ENCODE measurements at regions not wholly inside any gene's neighbourhood (a gene's known extent, or its start where the extent isn't known, plus 50 kb on each side); places are given as distances from the start of the nearest gene placed in this dataset.

DNA sequence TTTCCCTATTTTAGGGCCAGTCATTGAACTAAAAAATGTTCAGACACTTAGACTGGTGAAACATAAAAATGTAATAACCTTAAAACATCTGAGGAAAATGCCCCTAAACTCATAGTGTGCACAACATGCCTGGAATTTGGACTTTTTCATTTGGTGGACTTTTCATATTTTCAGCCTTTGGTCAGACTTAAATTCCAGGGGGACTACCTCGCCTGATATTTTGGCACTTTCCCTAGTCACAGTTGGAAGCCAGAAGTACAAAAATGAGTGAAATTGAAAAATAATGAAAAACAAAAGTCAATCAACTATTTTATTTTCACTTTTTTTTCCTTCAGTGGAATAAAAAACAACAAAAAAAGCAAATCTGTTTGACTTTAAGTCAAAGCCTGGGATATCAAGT is 256.2 kb downstream of the ACTL7B start:
- Histone ChIP-seq H4K20me1 (ENCODE audit: control insufficient read depth, extremely low read depth, insufficient read depth, low read length) (no peaks in the 10 kb centered on the region), H3K9me1 (ENCODE audit: control insufficient read depth, extremely low read depth, insufficient read depth, low read length) (no peaks in the 10 kb centered on the region), H3K4me2 (ENCODE audit: control insufficient read depth, extremely low read depth, insufficient read depth, low read depth, low read length) (no peak overlapping the region), H3K9ac (ENCODE audit: control insufficient read depth, extremely low read depth, insufficient read depth, low read length) (no peak overlapping the region), H3K27ac (ENCODE audit: control insufficient read depth, insufficient read depth, low read length) (no peak overlapping the region), H3K4me1 (ENCODE audit: control insufficient read depth, extremely low read depth, insufficient read depth, low read length) (peaks cover 21% of the 10 kb centered on the region), H3K36me3 (ENCODE audit: control insufficient read depth in 2 of 2, extremely low read depth in 1 of 2, insufficient read depth in 2 of 2, low read length in 2 of 2) (no peaks in the 10 kb centered on the region), H3K9me3 (ENCODE audit: control insufficient read depth, low read depth, low read length) (no peaks in the 10 kb centered on the region), H3K27me3 (ENCODE audit: control insufficient read depth, extremely low read depth, insufficient read depth, low read length) (no peaks in the 10 kb centered on the region), H3K79me2 (ENCODE audit: control insufficient read depth, insufficient read depth, low read length) (no peaks in the 10 kb centered on the region), H2AFZ (ENCODE audit: control insufficient read depth, low read length) (no peak overlapping the region), H3K4me3 (ENCODE audit: control insufficient read depth in 2 of 3, extremely low read depth in 1 of 3, insufficient read depth in 2 of 3, low read depth in 1 of 3, low read length in 3 of 3) (no peak overlapping the region)
- dilution Hi-C loops (cut with MboI; ENCODE audit: extremely low pct_ligation_motif_present, low sequenced_read_pairs): no loop called here
- TF ChIP-seq, protein P1, sequence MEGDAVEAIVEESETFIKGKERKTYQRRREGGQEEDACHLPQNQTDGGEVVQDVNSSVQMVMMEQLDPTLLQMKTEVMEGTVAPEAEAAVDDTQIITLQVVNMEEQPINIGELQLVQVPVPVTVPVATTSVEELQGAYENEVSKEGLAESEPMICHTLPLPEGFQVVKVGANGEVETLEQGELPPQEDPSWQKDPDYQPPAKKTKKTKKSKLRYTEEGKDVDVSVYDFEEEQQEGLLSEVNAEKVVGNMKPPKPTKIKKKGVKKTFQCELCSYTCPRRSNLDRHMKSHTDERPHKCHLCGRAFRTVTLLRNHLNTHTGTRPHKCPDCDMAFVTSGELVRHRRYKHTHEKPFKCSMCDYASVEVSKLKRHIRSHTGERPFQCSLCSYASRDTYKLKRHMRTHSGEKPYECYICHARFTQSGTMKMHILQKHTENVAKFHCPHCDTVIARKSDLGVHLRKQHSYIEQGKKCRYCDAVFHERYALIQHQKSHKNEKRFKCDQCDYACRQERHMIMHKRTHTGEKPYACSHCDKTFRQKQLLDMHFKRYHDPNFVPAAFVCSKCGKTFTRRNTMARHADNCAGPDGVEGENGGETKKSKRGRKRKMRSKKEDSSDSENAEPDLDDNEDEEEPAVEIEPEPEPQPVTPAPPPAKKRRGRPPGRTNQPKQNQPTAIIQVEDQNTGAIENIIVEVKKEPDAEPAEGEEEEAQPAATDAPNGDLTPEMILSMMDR (optimal IDR thresholded peaks at IDR 0.05 in 1 of 3, IDR thresholded peaks at IDR 0.05 in 1 of 3, conservative IDR thresholded peaks at IDR 0.05 in 1 of 3; ENCODE audit: extremely low read depth in 1 of 3, insufficient read depth in 2 of 3, low read length in 3 of 3): no peak
- no peak for TF ChIP-seq EZH2 (IDR thresholded peaks at IDR 0.05; ENCODE audit: low read length)
- FAIRE-seq (no peak), DNase-seq (ENCODE audit: low read depth, low spot score) (no peak)

DNA sequence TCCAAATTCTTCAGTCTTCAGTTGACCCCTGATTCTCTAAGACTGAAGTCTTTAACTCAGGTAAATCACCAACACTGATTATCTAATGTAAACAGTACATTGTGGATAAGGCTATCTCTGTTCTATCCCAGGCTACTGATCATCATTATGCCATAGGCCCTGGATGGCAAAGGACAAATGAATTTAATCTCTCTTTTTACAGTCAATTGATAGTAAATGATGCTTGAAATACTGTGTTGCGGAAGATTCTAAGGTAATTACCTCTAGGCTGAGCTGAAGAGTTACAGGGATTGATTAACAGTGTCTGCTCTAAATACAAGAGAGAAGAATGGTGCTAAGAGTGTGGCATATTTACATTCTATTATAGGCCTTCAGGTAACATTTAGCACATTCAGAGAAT is 264.7 kb downstream of the ACTL7B start:
- no peaks in the 10 kb centered on the region for H3K9me1 ChIP-seq (ENCODE audit: control insufficient read depth, extremely low read depth, insufficient read depth, low read length)
- TF ChIP-seq, protein P1 (optimal IDR thresholded peaks at IDR 0.05 in 1 of 3, IDR thresholded peaks at IDR 0.05 in 1 of 3, conservative IDR thresholded peaks at IDR 0.05 in 1 of 3; ENCODE audit: extremely low read depth in 1 of 3, insufficient read depth in 2 of 3, low read length in 3 of 3): no peak
- no peak for TF ChIP-seq EZH2 (IDR thresholded peaks at IDR 0.05; ENCODE audit: low read length)
- H3K9ac ChIP-seq (ENCODE audit: control insufficient read depth, extremely low read depth, insufficient read depth, low read length): no peak overlapping the region
- no peaks in the 10 kb centered on the region for H3K27me3 ChIP-seq (ENCODE audit: control insufficient read depth, extremely low read depth, insufficient read depth, low read length)
- no peak for FAIRE-seq
- no peak for DNase-seq (ENCODE audit: low read depth, low spot score)
- no peak overlapping the region for H2AFZ ChIP-seq (ENCODE audit: control insufficient read depth, low read length)
- no peak overlapping the region for H3K4me2 ChIP-seq (ENCODE audit: control insufficient read depth, extremely low read depth, insufficient read depth, low read depth, low read length)
- no peak overlapping the region for H3K4me3 ChIP-seq (ENCODE audit: control insufficient read depth in 2 of 3, extremely low read depth in 1 of 3, insufficient read depth in 2 of 3, low read depth in 1 of 3, low read length in 3 of 3)
- no peaks in the 10 kb centered on the region for H3K9me3 ChIP-seq (ENCODE audit: control insufficient read depth, low read depth, low read length)
- H3K36me3 ChIP-seq (ENCODE audit: control insufficient read depth in 2 of 2, extremely low read depth in 1 of 2, insufficient read depth in 2 of 2, low read length in 2 of 2): no peaks in the 10 kb centered on the region
- no peaks in the 10 kb centered on the region for H4K20me1 ChIP-seq (ENCODE audit: control insufficient read depth, extremely low read depth, insufficient read depth, low read length)
- H3K79me2 ChIP-seq (ENCODE audit: control insufficient read depth, insufficient read depth, low read length): no peaks in the 10 kb centered on the region
- no peaks in the 10 kb centered on the region for H3K4me1 ChIP-seq (ENCODE audit: control insufficient read depth, extremely low read depth, insufficient read depth, low read length)
- dilution Hi-C loops (cut with MboI; ENCODE audit: extremely low pct_ligation_motif_present, low sequenced_read_pairs): no loop called here
- H3K27ac ChIP-seq (ENCODE audit: control insufficient read depth, insufficient read depth, low read length): no peak overlapping the region

Data from keratinocyte (primary cell).